ENCODE measurements at regions not wholly inside any gene's neighbourhood (a gene's known extent, or its start where the extent isn't known, plus 50 kb on each side); places are given as distances from the start of the nearest gene placed in this dataset.

DNA sequence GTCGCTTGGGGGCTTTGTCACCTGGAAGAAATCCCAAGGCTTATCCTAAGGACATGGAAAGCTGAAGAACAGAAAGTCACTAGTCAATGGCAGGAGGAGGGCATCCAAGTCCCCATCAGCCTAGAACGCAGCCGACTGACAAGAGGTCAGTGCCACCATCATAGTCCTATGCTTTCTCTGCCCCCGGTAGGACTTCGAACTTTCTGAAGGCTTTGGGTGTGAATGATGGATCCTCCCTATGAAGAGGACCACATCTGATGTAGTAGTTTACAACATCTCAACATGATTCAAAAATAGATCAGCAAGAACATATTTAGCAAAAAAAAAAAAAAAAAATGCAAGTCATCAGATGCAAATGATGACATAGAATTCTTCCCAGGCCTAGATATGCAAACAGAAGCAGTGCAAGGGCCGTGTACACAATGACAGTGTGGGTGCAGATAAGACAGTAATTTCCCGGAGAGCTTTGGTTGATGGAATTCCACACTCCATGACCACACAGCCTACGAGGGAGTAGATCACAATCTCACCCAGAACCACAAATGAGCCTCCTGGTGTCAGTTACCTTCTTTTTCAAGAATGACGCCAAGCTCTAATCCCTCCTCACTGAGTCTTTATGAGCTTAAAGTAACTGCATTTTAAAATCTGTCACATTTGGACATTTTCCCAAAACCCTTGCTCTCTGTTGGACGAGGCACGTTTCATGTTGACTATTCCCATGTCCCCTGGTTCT, 88.2 kb downstream of the PSMG1 start:
- no peak overlapping the region for H3K27ac Mint-ChIP-seq
- H3K4me2 ChIP-seq (ENCODE audit: insufficient read depth, insufficient read length, low read length): no peak overlapping the region
- H3K79me2 ChIP-seq (ENCODE audit: insufficient read depth, low read length): no peaks in the 10 kb centered on the region

More for the DNA sequence above, 88.2 kb downstream of the PSMG1 start:
- WGBS (ENCODE audit: extremely low coverage, insufficient read length, low lambda C conversion rate): no CpG with 5 or more reads among the region's 11 CpGs
- no peak overlapping the region for H2BK20ac ChIP-seq (ENCODE audit: low read depth, low read length, poor library complexity, severe bottlenecking)
- H3K27ac ChIP-seq (ENCODE audit: insufficient read length, low read depth, low read length): no peak overlapping the region
- H2BK15ac ChIP-seq (ENCODE audit: low read depth, low read length): no peak overlapping the region
- Mint-ChIP-seq H3K4me3 (no peak overlapping the region), H3K36me3 (ENCODE audit: insufficient read depth in 1 of 3, low read depth in 3 of 3) (peaks cover 0 to 5% (median 3%) of the 10 kb centered on the region in 3 experiments; a peak in 2 of 7 replicates), H3K27me3 (ENCODE audit: low read depth) (no peaks in the 10 kb centered on the region), H3K4me1 (peaks cover 9% of the 10 kb centered on the region in 2 experiments), H3K9me3 (peaks cover 4 to 5% of the 10 kb centered on the region in 2 experiments; a peak in 3 of 5 replicates)
- H4K5ac ChIP-seq (ENCODE audit: insufficient read length, low read depth, low read length): no peak overlapping the region
- H4K8ac ChIP-seq (replicated peaks; ENCODE audit: insufficient read length, low read depth, low read length): no peak overlapping the region
- H3K79me1 ChIP-seq (ENCODE audit: insufficient read depth, low read depth, low read length, poor library complexity, severe bottlenecking): no peaks in the 10 kb centered on the region
- no peak overlapping the region for H4K91ac ChIP-seq (ENCODE audit: insufficient read length, low read depth, low read length)
- no peak for DNase-seq
- H3K4ac ChIP-seq (ENCODE audit: low read depth, low read length): no peak overlapping the region
- H2BK12ac ChIP-seq (ENCODE audit: insufficient read length, low read depth, low read length): no peak overlapping the region
- TF ChIP-seq, protein P1, sequence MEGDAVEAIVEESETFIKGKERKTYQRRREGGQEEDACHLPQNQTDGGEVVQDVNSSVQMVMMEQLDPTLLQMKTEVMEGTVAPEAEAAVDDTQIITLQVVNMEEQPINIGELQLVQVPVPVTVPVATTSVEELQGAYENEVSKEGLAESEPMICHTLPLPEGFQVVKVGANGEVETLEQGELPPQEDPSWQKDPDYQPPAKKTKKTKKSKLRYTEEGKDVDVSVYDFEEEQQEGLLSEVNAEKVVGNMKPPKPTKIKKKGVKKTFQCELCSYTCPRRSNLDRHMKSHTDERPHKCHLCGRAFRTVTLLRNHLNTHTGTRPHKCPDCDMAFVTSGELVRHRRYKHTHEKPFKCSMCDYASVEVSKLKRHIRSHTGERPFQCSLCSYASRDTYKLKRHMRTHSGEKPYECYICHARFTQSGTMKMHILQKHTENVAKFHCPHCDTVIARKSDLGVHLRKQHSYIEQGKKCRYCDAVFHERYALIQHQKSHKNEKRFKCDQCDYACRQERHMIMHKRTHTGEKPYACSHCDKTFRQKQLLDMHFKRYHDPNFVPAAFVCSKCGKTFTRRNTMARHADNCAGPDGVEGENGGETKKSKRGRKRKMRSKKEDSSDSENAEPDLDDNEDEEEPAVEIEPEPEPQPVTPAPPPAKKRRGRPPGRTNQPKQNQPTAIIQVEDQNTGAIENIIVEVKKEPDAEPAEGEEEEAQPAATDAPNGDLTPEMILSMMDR (conservative IDR thresholded peaks at IDR 0.05): no peak
- H3K18ac ChIP-seq (ENCODE audit: insufficient read length, low read depth, low read length): no peak overlapping the region
- H3K23me2 ChIP-seq (ENCODE audit: insufficient read length, low read depth, low read length, poor library complexity, severe bottlenecking): no peaks in the 10 kb centered on the region
- no peaks in the 10 kb centered on the region; the same call in 1 of the 2 replicates for H3K4me1 ChIP-seq (ENCODE audit: insufficient read depth, low read length)
- no peak overlapping the region for H3T11ph ChIP-seq (ENCODE audit: low read length)
- H3K56ac ChIP-seq (ENCODE audit: insufficient read length, low read depth, low read length): no peak overlapping the region
- H4K20me1 ChIP-seq (ENCODE audit: control insufficient read depth, insufficient read depth, insufficient read length): no peaks in the 10 kb centered on the region
- H3K9ac ChIP-seq (ENCODE audit: extremely low read depth, insufficient read length, low read length): no peak overlapping the region
- H3K23ac ChIP-seq (ENCODE audit: insufficient read length, low read depth, low read length): no peak overlapping the region
- H3K27me3 ChIP-seq (ENCODE audit: insufficient read depth, low read length): no peaks in the 10 kb centered on the region
- no peaks in the 10 kb centered on the region for H3K9me3 ChIP-seq (ENCODE audit: control insufficient read depth, low read depth, low read length)
- H2AK5ac ChIP-seq (ENCODE audit: insufficient read length, low read length): no peak overlapping the region
- H2BK120ac ChIP-seq (ENCODE audit: low read depth, low read length, poor library complexity, severe bottlenecking): no peak overlapping the region
- no peak overlapping the region for H3K14ac ChIP-seq (ENCODE audit: insufficient read depth, low read length)
- H2BK5ac ChIP-seq (ENCODE audit: insufficient read length, low read length): no peak overlapping the region
- no peak overlapping the region for H2AFZ ChIP-seq (ENCODE audit: low read length)
